ENCODE measurements at regions not wholly inside any gene's neighbourhood (a gene's known extent, or its start where the extent isn't known, plus 50 kb on each side); places are given as distances from the start of the nearest gene placed in this dataset.
A peak's percentile ranks its signal among the peaks of the same experiment; 100 is the strongest.

GRCh38 chr4:128565054-128565453 lies 244.4 kb upstream of the JADE1 start:
- TF ChIP-seq, protein P1, sequence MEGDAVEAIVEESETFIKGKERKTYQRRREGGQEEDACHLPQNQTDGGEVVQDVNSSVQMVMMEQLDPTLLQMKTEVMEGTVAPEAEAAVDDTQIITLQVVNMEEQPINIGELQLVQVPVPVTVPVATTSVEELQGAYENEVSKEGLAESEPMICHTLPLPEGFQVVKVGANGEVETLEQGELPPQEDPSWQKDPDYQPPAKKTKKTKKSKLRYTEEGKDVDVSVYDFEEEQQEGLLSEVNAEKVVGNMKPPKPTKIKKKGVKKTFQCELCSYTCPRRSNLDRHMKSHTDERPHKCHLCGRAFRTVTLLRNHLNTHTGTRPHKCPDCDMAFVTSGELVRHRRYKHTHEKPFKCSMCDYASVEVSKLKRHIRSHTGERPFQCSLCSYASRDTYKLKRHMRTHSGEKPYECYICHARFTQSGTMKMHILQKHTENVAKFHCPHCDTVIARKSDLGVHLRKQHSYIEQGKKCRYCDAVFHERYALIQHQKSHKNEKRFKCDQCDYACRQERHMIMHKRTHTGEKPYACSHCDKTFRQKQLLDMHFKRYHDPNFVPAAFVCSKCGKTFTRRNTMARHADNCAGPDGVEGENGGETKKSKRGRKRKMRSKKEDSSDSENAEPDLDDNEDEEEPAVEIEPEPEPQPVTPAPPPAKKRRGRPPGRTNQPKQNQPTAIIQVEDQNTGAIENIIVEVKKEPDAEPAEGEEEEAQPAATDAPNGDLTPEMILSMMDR (IDR thresholded peaks at IDR 0.05; ENCODE audit: low read depth, low read length): no peak
- Histone ChIP-seq H3K27ac (ENCODE audit: low read depth, low read length) (no peak overlapping the region), H3K9me3 (ENCODE audit: control insufficient read depth, insufficient read depth, low read length) (no peaks in the 10 kb centered on the region), H3K27me3 (ENCODE audit: control insufficient read depth, insufficient read depth, low read length) (no peaks in the 10 kb centered on the region), H3K4me3 (ENCODE audit: low read depth, low read length) (no peak overlapping the region)
- ChIA-PET CTCF (interaction anchor here (1.3 to 2.5 kb wide), 3 partner anchors 10 to 298 kb away, joined by 4 to 12 read pairs (median 5); no protein-coding TSS in a partner anchor), POLR2A (no interaction called here)
- no peak for DNase-seq (ENCODE audit: low read depth, low spot score)

- TF ChIP-seq, protein P1 (IDR thresholded peaks at IDR 0.05; ENCODE audit: low read depth, low read length): no peak
- Histone ChIP-seq H3K4me3 (ENCODE audit: low read depth, low read length) (no peak overlapping the region), H3K27me3 (ENCODE audit: control insufficient read depth, insufficient read depth, low read length) (no peaks in the 10 kb centered on the region), H3K27ac (ENCODE audit: low read depth, low read length) (no peak overlapping the region), H3K9me3 (ENCODE audit: control insufficient read depth, insufficient read depth, low read length) (no peaks in the 10 kb centered on the region)
- DNase-seq (ENCODE audit: low read depth, low spot score): no peak
- POLR2A ChIA-PET: interaction anchor here (1.2 kb wide), 1 partner anchor 46 kb away, joined by 10 read pairs; no protein-coding TSS in a partner anchor
- CTCF ChIA-PET: interaction anchor here (1.0 to 2.5 kb wide), 5 partner anchors 9 to 299 kb away, joined by 3 to 12 read pairs (median 5); no protein-coding TSS in a partner anchor
Measured at GRCh38 chr4:128564081-128564630, 245.3 kb upstream of the JADE1 start.

DNA sequence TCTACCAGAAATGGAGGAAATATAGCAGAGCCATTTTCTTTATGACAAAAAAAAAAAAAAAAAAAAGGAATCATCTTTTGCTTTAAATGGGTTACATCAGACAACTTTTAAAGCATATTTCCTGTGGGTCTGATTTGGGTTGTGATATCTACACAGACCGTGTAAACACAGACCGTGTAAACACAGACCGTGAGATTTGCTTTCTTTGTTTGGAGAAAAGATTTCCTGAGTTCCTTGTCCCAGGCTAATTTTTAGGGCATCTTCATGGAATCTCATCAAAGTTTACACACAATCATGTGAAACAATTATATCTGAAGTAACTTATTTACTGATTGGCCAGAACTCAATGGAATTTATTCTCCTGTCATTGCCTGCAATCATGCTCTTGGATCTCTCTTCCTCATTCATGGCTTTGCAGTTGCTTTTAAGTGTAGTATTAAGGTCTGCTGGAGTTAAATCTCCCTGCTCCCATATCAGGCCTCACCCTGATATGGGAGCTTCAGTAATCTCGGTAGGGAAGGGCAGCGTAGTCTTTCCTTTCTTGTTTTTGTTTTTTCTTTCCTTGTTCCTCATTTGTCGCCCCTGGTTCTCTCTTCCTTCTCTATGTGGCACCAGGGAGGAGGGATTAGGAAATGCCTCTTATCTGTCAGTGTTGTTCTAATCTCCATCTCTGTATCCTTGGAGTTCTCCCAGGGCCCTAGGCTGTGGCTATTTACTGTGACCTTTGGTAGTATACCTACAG lies 248.6 kb upstream of the JADE1 start:
- Histone ChIP-seq H3K27ac (ENCODE audit: low read depth, low read length) (peak overlapping the region; percentile 59), H3K4me3 (ENCODE audit: low read depth, low read length) (no peak overlapping the region), H3K9me3 (ENCODE audit: control insufficient read depth, insufficient read depth, low read length) (no peaks in the 10 kb centered on the region), H3K27me3 (ENCODE audit: control insufficient read depth, insufficient read depth, low read length) (no peaks in the 10 kb centered on the region)
- POLR2A ChIA-PET: no interaction called here
- CTCF ChIA-PET: no interaction called here
- TF ChIP-seq, protein P1 (IDR thresholded peaks at IDR 0.05; ENCODE audit: low read depth, low read length): no peak
- DNase-seq (ENCODE audit: low read depth, low spot score): peak; percentile 27

GRCh38 chr4:128558896-128559679 lies 250.4 kb upstream of the JADE1 start:
- TF ChIP-seq, protein P1 (IDR thresholded peaks at IDR 0.05; ENCODE audit: low read depth, low read length): no peak
- no peak overlapping the region for H3K4me3 ChIP-seq (ENCODE audit: low read depth, low read length)
- CTCF ChIA-PET: interaction anchor here (1.1 to 1.6 kb wide), 2 partner anchors 105 to 304 kb away, joined by 3 to 7 read pairs; no protein-coding TSS in a partner anchor
- no peaks in the 10 kb centered on the region for H3K27me3 ChIP-seq (ENCODE audit: control insufficient read depth, insufficient read depth, low read length)
- H3K27ac ChIP-seq (ENCODE audit: low read depth, low read length): peak overlapping the region; percentile 25
- no peak for DNase-seq (ENCODE audit: low read depth, low spot score)
- POLR2A ChIA-PET: interaction anchor here (0.9 kb wide), 1 partner anchor 98 kb away, joined by 3 read pairs; no protein-coding TSS in a partner anchor
- H3K9me3 ChIP-seq (ENCODE audit: control insufficient read depth, insufficient read depth, low read length): no peaks in the 10 kb centered on the region

All from AG04450 (cell line).